A673 (cell line): ENCODE measurements at regions not wholly inside any gene's neighbourhood (a gene's known extent, or its start where the extent isn't known, plus 50 kb on each side); places are given as distances from the start of the nearest gene placed in this dataset.
"Not testable (repeated sequence)": the region's sequence is repeated elsewhere in the genome, so short reads cannot be mapped to it uniquely, and the experiment has no call there.

Experiments
- BruUV-seq: library from RNA; stranded (reverse); fragments of 400-500 nt; replicated peaks from 2 replicates; lab custom pipeline; 2021; lab: Mats Ljungman, UMichigan
- CTCF ChIA-PET: fragments of 300-600 bp; sonication (Branson Sonifier 250); formaldehyde crosslinking; loops from one replicate; lab custom pipeline; 2022; ENCODE audit warnings: antibody characterized with exemption; lab: Charles Lee
- POLR2A ChIA-PET: fragments of 300-600 bp; sonication (Branson Sonifier 250); formaldehyde crosslinking; loops from one replicate; lab custom pipeline; 2022; ENCODE audit warnings: antibody characterized with exemption; ENCODE audit not compliant: low non-redundant PET; lab: Charles Lee
- DNase-seq: peaks from one replicate; pipeline ENCODE4 v3.0.0-alpha.2; 2015; ENCODE audit warnings: low spot score
- H3K27ac ChIP-seq: fragments of 200-600 bp; sonication (generic); 2 replicates; pipeline ENCODE4 v1.5.1; 2016; ENCODE audit warnings: mixed run types, low read depth, mild to moderate bottlenecking, mixed read lengths, antibody characterized with exemption, low read length; ENCODE audit not compliant: poor library complexity, severe bottlenecking
- H3K27me3 ChIP-seq: fragments of 200-600 bp; sonication (generic); replicated peaks from 2 replicates; pipeline ENCODE4 v1.6.1; 2017; ENCODE audit warnings: mixed run types, low read depth, mild to moderate bottlenecking, mixed read lengths, antibody characterized with exemption, low read length; ENCODE audit not compliant: insufficient read depth, poor library complexity
- H3K36me3 ChIP-seq: fragments of 200-600 bp; sonication (generic); 2 replicates; pipeline ENCODE4 v1.6.1; 2016; ENCODE audit warnings: mixed run types, mild to moderate bottlenecking, mixed read lengths, antibody characterized with exemption, low read length; ENCODE audit not compliant: insufficient read depth, poor library complexity, severe bottlenecking
- H3K4me1 ChIP-seq: fragments of 200-600 bp; sonication (generic); 2 replicates; pipeline ENCODE4 v1.6.1; 2017; ENCODE audit warnings: mixed run types, mild to moderate bottlenecking, mixed read lengths, antibody characterized with exemption, low read length; ENCODE audit not compliant: insufficient read depth, poor library complexity, severe bottlenecking
- H3K4me3 ChIP-seq: fragments of 200-600 bp; sonication (generic); 2 replicates; pipeline ENCODE4 v1.5.1; 2016; ENCODE audit warnings: low read depth, mixed run types, mild to moderate bottlenecking, mixed read lengths, low read length; ENCODE audit not compliant: poor library complexity, severe bottlenecking
- H3K9me3 ChIP-seq: fragments of 200-600 bp; sonication (generic); 2 replicates; pipeline ENCODE4 v1.6.1; 2016; ENCODE audit warnings: mixed run types, low read depth, mild to moderate bottlenecking, mixed read lengths, antibody characterized with exemption, low read length; ENCODE audit not compliant: poor library complexity, severe bottlenecking
- EZH2 ChIP-seq: fragments of 200-600 bp; sonication (generic); IDR thresholded peaks from 2 replicates; pipeline ENCODE4 v1.6.1; 2017; ENCODE audit warnings: borderline replicate concordance, low read depth, mild to moderate bottlenecking, mixed read lengths, antibody characterized with exemption, low read length; ENCODE audit not compliant: poor library complexity, severe bottlenecking
- intact Hi-C: fragments of 100-400 bp; cut with micrococcal nuclease; formaldehyde crosslinking; loops from one replicate; pipeline ENCODE4 v1.10.0; 2022; ENCODE audit not compliant: unreplicated experiment
- TF ChIP-seq, protein P1 (sequence below): fragments of 300-800, 200-600 bp; sonication (generic); conservative IDR thresholded peaks from 2 replicates; pipeline ENCODE4 v1.5.1; 2017; ENCODE audit warnings: low read depth, mild to moderate bottlenecking, antibody characterized with exemption, low read length, moderate library complexity, mixed read lengths

DNA sequence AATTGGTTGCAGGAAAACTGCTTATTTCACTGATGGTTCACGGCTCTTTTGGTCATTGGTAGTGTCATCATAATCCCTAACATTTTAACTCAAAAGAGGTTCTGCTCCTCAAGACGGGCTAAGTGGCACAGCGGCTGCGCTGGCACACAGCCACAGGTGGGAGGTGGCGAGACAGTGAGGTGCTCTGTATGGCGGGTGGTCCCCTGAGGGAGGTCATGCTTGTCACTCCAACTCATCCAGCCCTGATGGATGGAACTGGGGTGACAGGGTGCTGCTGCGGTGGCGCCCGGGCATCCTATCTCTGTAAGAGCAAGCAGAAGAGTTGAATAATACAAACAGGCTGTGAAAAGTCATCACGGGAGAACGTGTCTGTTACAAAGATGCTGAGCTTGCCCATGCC lies 370.2 kb downstream of the SFMBT2 start:
- CTCF ChIA-PET, result no interaction called here
- intact Hi-C loops, result no loop called here

DNA sequence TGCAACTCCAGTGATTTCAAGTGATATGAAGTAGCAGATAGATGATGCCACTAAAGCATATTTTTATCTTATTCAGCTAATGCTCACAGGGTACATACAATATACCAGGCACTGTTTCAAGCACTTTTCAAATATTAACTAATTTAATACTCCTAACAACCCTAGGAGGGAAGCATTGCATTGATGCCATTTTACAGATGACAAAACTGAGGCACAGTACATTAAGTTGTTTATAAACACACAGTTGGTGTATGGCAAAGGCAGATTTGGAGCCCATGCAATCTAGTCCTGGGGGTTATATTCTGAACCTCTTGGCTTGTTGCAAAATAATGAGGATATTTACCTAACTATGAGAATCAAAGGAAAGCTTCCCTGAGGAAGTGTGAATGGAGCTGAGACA lies 371.0 kb downstream of the SFMBT2 start:
- Histone ChIP-seq H3K4me1 (peaks cover 6% of the 10 kb centered on the region), H3K9me3 (no peaks in the 10 kb centered on the region), H3K36me3 (no peaks in the 10 kb centered on the region), H3K4me3 (no peak overlapping the region), H3K27me3 (peaks cover 44% of the 10 kb centered on the region), H3K27ac (no peak overlapping the region)
- no TSS peak for BruUV-seq
- DNase-seq, result no peak
- ChIA-PET CTCF (no interaction called here), POLR2A (no interaction called here)
- TF ChIP-seq EZH2, result no peak
- TF ChIP-seq, protein P1, sequence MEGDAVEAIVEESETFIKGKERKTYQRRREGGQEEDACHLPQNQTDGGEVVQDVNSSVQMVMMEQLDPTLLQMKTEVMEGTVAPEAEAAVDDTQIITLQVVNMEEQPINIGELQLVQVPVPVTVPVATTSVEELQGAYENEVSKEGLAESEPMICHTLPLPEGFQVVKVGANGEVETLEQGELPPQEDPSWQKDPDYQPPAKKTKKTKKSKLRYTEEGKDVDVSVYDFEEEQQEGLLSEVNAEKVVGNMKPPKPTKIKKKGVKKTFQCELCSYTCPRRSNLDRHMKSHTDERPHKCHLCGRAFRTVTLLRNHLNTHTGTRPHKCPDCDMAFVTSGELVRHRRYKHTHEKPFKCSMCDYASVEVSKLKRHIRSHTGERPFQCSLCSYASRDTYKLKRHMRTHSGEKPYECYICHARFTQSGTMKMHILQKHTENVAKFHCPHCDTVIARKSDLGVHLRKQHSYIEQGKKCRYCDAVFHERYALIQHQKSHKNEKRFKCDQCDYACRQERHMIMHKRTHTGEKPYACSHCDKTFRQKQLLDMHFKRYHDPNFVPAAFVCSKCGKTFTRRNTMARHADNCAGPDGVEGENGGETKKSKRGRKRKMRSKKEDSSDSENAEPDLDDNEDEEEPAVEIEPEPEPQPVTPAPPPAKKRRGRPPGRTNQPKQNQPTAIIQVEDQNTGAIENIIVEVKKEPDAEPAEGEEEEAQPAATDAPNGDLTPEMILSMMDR, result no peak
- intact Hi-C loops, result no loop called here

More for the DNA sequence above, 370.2 kb downstream of the SFMBT2 start:
- H3K36me3 ChIP-seq, result no peaks in the 10 kb centered on the region
- peaks cover 44% of the 10 kb centered on the region for H3K27me3 ChIP-seq
- BruUV-seq, result no TSS peak
- no peak overlapping the region for H3K4me3 ChIP-seq
- no peak for DNase-seq
- no peak overlapping the region for H3K27ac ChIP-seq
- TF ChIP-seq, protein P1, result no peak
- no peak for TF ChIP-seq EZH2
- H3K4me1 ChIP-seq, result peaks cover 6% of the 10 kb centered on the region
- H3K9me3 ChIP-seq, result no peaks in the 10 kb centered on the region
- POLR2A ChIA-PET, result no interaction called here

DNA sequence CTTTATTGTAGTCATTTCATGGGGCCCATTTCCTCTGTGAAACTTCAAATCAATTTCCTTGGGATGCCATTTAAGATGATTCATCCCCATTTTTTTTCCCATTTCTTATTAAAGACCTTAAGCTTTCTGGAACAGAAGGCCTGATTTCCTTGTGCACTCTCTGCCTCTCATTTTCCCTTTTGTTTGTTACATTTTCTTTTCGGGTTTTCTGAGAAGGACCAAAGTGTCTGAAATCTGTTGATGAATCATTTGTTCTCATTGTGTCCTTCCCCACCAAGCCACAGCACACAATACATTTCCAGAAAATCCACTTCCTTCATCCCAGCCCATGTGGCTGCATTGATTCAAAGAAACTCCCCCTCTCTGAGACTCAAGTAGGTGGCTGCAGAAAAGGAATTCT lies 372.4 kb downstream of the SFMBT2 start:
- H3K4me3 ChIP-seq, result no peak overlapping the region
- no peaks in the 10 kb centered on the region for H3K9me3 ChIP-seq
- H3K27ac ChIP-seq, result no peak overlapping the region
- peaks cover 40% of the 10 kb centered on the region for H3K27me3 ChIP-seq
- TF ChIP-seq, protein P1, result no peak
- TF ChIP-seq EZH2, result no peak
- intact Hi-C loops, result no loop called here
- CTCF ChIA-PET, result no interaction called here
- H3K36me3 ChIP-seq, result no peaks in the 10 kb centered on the region
- no TSS peak for BruUV-seq
- POLR2A ChIA-PET, result no interaction called here
- peaks cover 6% of the 10 kb centered on the region for H3K4me1 ChIP-seq
- peak; percentile 27 for DNase-seq

DNA sequence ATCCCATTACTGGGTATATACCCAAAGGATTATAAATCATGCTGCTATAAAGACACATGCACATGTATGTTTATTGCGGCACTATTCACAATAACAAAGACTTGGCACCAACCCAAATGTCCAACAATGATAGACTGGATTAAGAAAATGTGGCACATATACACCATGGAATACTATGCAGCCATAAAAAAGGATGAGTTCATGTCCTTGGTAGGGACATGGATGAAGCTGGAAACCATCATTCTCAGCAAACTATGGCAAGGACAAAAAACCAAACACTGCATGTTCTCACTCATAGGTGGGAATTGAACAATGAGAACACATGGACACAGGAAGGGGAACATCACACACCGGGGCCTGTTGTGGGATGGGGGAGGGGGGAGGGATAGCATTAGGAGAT lies 373.4 kb downstream of the SFMBT2 start:
- CTCF ChIA-PET, result interaction anchor here (0.6 kb wide), 1 partner anchor 1146 kb away, joined by 3 read pairs; no protein-coding TSS in a partner anchor
- BruUV-seq, result not testable (repeated sequence)

More for the DNA sequence above, 373.4 kb downstream of the SFMBT2 start:
- POLR2A ChIA-PET, H3K36me3 ChIP-seq, H3K9me3 ChIP-seq, H3K27ac ChIP-seq, H3K4me1 ChIP-seq, intact Hi-C loops, DNase-seq, H3K4me3 ChIP-seq: not testable (repeated sequence)
- peaks cover 34% of the 10 kb centered on the region for H3K27me3 ChIP-seq
